GM12878 (cell line): ENCODE measurements at regions not wholly inside any gene's neighbourhood (a gene's known extent, or its start where the extent isn't known, plus 50 kb on each side); places are given as distances from the start of the nearest gene placed in this dataset.

Experiments used
- ATAC-seq: fragments of 200-7000 bp; cut with Tn5 transposase; 3 replicates; pipeline ENCODE4 v1.9.1; 2020; ENCODE audit warnings: mild to moderate bottlenecking, moderate library complexity
- BruUV-seq: library from RNA; stranded (reverse); fragments of 400-500 nt; replicated peaks from 2 replicates; lab custom pipeline; 2021; lab: Mats Ljungman, UMichigan
- CTCF ChIA-PET: fragments of 300-600 bp; sonication (Branson Sonifier 250); formaldehyde crosslinking; extraction: SDS; loops from one replicate; lab custom pipeline; 2021; ENCODE audit warnings: inconsistent platforms; lab: Yijun Ruan, JAX
- POLR2A ChIA-PET: fragments of 350-600 bp; formaldehyde crosslinking; extraction: SDS; loops from one replicate; lab custom pipeline; 2021; ENCODE audit warnings: inconsistent platforms; lab: Charles Lee
- RAD21 ChIA-PET: fragments of 300-600 bp; sonication (Branson Sonifier 250); formaldehyde crosslinking; loops from one replicate; lab custom pipeline; 2023; ENCODE audit warnings: antibody characterized with exemption; ENCODE audit not compliant: unreplicated experiment; lab: Charles Lee
- SMC1A ChIA-PET: fragments of 300-600 bp; sonication (Branson Sonifier 250); formaldehyde crosslinking; loops from one replicate; lab custom pipeline; 2023; ENCODE audit not compliant: unreplicated experiment, uncharacterized antibody; lab: Charles Lee
- DNase-seq: peaks from one replicate; pipeline ENCODE4 v3.0.0-alpha.2; 2011; ENCODE audit warnings: low read depth, low spot score
- FAIRE-seq: peaks from 3 replicates; lab custom pipeline; 2011; peaks lifted over from hg19 to GRCh38; lab: Jason Lieb, UNC
- H2AFZ ChIP-seq: 2 replicates; pipeline ENCODE4 v1.6.0; 2011; ENCODE audit warnings: low read depth, low read length, control low read depth; ENCODE audit not compliant: control insufficient read depth
- H3K27ac ChIP-seq: 2 replicates; pipeline ENCODE4 v1.5.1; 2011; ENCODE audit warnings: control low read depth; ENCODE audit not compliant: control insufficient read depth, insufficient read depth
- H3K27me3 ChIP-seq, 2 experiments: replicated peaks in 1 of 2; 2 replicates each; pipeline versions ENCODE4 v1.6.0 to v1.6.1; 2011; ENCODE audit warnings: low read length in 1 of 2; ENCODE audit not compliant: control insufficient read depth in 2 of 2, insufficient read depth in 2 of 2
- H3K36me3 ChIP-seq, 2 experiments: 2 replicates each; pipeline ENCODE4 v1.5.1; 2011; ENCODE audit warnings: low read length in 1 of 2; ENCODE audit not compliant: control insufficient read depth in 2 of 2, insufficient read depth in 2 of 2
- H3K4me1 ChIP-seq: 2 replicates; pipeline ENCODE4 v1.6.1; 2011; ENCODE audit warnings: mild to moderate bottlenecking, low read length, moderate library complexity, mixed read lengths; ENCODE audit not compliant: control insufficient read depth, insufficient read depth
- H3K4me2 ChIP-seq: 2 replicates; pipeline ENCODE4 v1.6.0; 2011; ENCODE audit warnings: control low read depth; ENCODE audit not compliant: control insufficient read depth, insufficient read depth
- H3K4me3 ChIP-seq: fragments of 200-600 bp; sonication (generic); 2 replicates; pipeline ENCODE4 v1.5.1; 2016
- H3K79me2 ChIP-seq: 2 replicates; pipeline ENCODE4 v1.6.0; 2011; ENCODE audit warnings: low read length; ENCODE audit not compliant: control insufficient read depth, insufficient read depth
- H3K9ac ChIP-seq: 2 replicates; pipeline ENCODE4 v1.8.0; 2011; ENCODE audit warnings: low read length, control low read depth, mixed read lengths; ENCODE audit not compliant: control insufficient read depth, insufficient read depth
- H3K9me3 ChIP-seq: replicated peaks from 3 replicates; pipeline ENCODE4 v1.5.1; 2011; ENCODE audit warnings: mild to moderate bottlenecking, low read length; ENCODE audit not compliant: control insufficient read depth, insufficient read depth
- H4K20me1 ChIP-seq: 2 replicates; pipeline ENCODE4 v1.6.0; 2011; ENCODE audit not compliant: control insufficient read depth, insufficient read depth
- CEBPZ ChIP-seq: fragments of 150-350 bp; IDR thresholded peaks from 2 replicates; pipeline ENCODE4 v1.6.1; 2016; ENCODE audit warnings: low read depth, low read length
- EED ChIP-seq: sonication (generic); IDR thresholded peaks from 2 replicates; pipeline ENCODE4 v1.6.1; 2016; ENCODE audit warnings: antibody characterized with exemption, low read depth
- GATAD2B ChIP-seq: fragments of 450-650 bp; conservative IDR thresholded peaks from 2 replicates; pipeline ENCODE4 v1.6.1; 2017; ENCODE audit warnings: low read depth, mild to moderate bottlenecking, moderate library complexity
- HDAC6 ChIP-seq: fragments of 200-600 bp; sonication (generic); IDR thresholded peaks from one replicate; pipeline ENCODE4 v1.8.0; 2017; ENCODE audit warnings: antibody characterized with exemption; ENCODE audit not compliant: unreplicated experiment
- MYB ChIP-seq: fragments of 150-350 bp; IDR thresholded peaks from 2 replicates; pipeline ENCODE4 v1.6.1; 2014; ENCODE audit warnings: mild to moderate bottlenecking, low read depth, low read length, borderline replicate concordance
- NFYB ChIP-seq: IDR thresholded peaks from 2 replicates; pipeline ENCODE4 v1.6.1; 2011; ENCODE audit warnings: low read depth, mild to moderate bottlenecking, low read length, improper control_type of control experiment, moderate library complexity; ENCODE audit not compliant: insufficient read depth
- NR2C2 ChIP-seq: IDR thresholded peaks from 2 replicates; pipeline ENCODE4 v1.6.1; 2011; ENCODE audit warnings: borderline replicate concordance, low read depth; ENCODE audit not compliant: control insufficient read depth, insufficient read length
- RAD51 ChIP-seq: fragments of 450-650 bp; IDR thresholded peaks from 2 replicates; pipeline ENCODE4 v1.6.1; 2016; ENCODE audit warnings: moderate library complexity, mild to moderate bottlenecking, inconsistent platforms
- TBL1XR1 ChIP-seq: IDR thresholded peaks from 2 replicates; pipeline ENCODE4 v1.6.1; 2012; ENCODE audit warnings: low read depth, low read length, improper control_type of control experiment
- ZNF24 ChIP-seq: fragments of 450-650 bp; IDR thresholded peaks from 2 replicates; pipeline ENCODE4 v1.6.1; 2017; ENCODE audit warnings: antibody characterized with exemption, mild to moderate bottlenecking
- WGBS: methylation state at CpG from one replicate; pipeline ENCODE4 v1.1.6; 2016; ENCODE audit warnings: low lambda C conversion rate; ENCODE audit not compliant: insufficient replicate concordance, insufficient coverage; ENCODE audit errors: missing lambda C conversion rate; 5-methylcytosine and 5-hydroxymethylcytosine counted together
- in situ Hi-C: fragments of 300-500 bp; cut with MboI; formaldehyde crosslinking; loops from 9 replicates; pipeline ENCODE4 v1.14.3; 2018; ENCODE audit warnings: mixed read lengths
- intact Hi-C: fragments of 100-400 bp; cut with micrococcal nuclease; formaldehyde crosslinking; loops from one replicate; pipeline ENCODE4 v1.14.2; 2022; ENCODE audit not compliant: unreplicated experiment

- no TSS peak for BruUV-seq
- ChIA-PET SMC1A (no interaction called here), POLR2A (no interaction called here), RAD21 (no interaction called here), CTCF (no interaction called here)
- no peak overlapping the region for H3K27ac ChIP-seq
- intact Hi-C loops (no loop called here), in situ Hi-C loops (no loop called here)
- no peak overlapping the region for H3K9ac ChIP-seq
- H3K36me3 ChIP-seq = no peaks in the 10 kb centered on the region
- DNase-seq (no peak), FAIRE-seq (no peak), ATAC-seq (no peak)
- no peak overlapping the region for H2AFZ ChIP-seq
- H3K9me3 ChIP-seq = no peaks in the 10 kb centered on the region; the same call in 2 of the 3 replicates
- H3K4me2 ChIP-seq = no peak overlapping the region
- 50% methylated on average over 1 of the region's 1 CpG for WGBS
- H4K20me1 ChIP-seq = no peaks in the 10 kb centered on the region
- H3K4me3 ChIP-seq = no peak overlapping the region
- no peaks in the 10 kb centered on the region for H3K27me3 ChIP-seq
- no peaks in the 10 kb centered on the region for H3K79me2 ChIP-seq
- TF ChIP-seq NFYB (no peak), RAD51 (no peak), HDAC6 (no peak), ZNF24 (no peak), TBL1XR1 (no peak), EED (no peak), NR2C2 (no peak), GATAD2B (no peak), MYB (no peak), CEBPZ (no peak)
- no peaks in the 10 kb centered on the region for H3K4me1 ChIP-seq
Observed at GRCh38 chr14:28820677-28821076, 54.1 kb downstream of the FOXG1 start.
